ENCODE measurements at regions not wholly inside any gene's neighbourhood (a gene's known extent, or its start where the extent isn't known, plus 50 kb on each side); places are given as distances from the start of the nearest gene placed in this dataset.

DNA sequence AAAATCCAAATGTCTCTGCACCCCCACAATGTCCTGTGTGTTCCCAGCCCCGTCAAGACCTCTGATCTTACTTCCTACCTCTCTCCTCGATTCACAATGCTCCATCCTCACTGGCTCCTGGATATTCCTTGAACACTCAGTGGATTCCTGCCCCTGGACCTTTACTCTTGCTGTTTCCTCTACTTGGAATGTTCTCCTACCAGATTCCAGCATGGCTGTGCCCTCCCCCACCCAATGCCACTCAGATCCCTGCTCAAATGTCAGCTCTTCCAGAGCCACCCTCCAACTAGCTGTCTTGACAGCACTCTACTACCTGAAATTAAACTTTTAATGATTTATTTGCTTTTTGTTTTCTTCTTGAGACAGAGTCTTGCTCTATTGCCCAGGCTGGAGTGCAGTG lies 107.4 kb downstream of the KLF5 start:
- CTCF ChIA-PET = interaction anchor here (0.6 kb wide), 1 partner anchor 116 kb away, joined by 3 read pairs; no protein-coding TSS in a partner anchor
- POLR2A ChIA-PET (ENCODE audit: unreplicated experiment) = no interaction called here
- Histone ChIP-seq H3K79me1 (ENCODE audit: low read depth in 1 of 2, low read length in 2 of 2) (no peaks in the 10 kb centered on the region), H2AK5ac (ENCODE audit: low read depth, low read length) (no peak overlapping the region), H3K56ac (ENCODE audit: extremely low read depth, insufficient read depth, low read length) (no peak overlapping the region), H2AFZ (replicated peaks; ENCODE audit: low read length, poor library complexity) (no peak overlapping the region), H4K8ac (ENCODE audit: low read depth in 2 of 2, low read length in 2 of 2) (no peak overlapping the region), H3K18ac (ENCODE audit: low read depth, low read length) (no peak overlapping the region), H2BK120ac (ENCODE audit: low read depth, low read length) (no peak overlapping the region), H3K4me2 (ENCODE audit: low read depth, low read length) (no peak overlapping the region), H4K5ac (ENCODE audit: low read depth, low read length) (no peak overlapping the region), H3K36me3 (ENCODE audit: control insufficient read depth, insufficient read depth, low read length) (no peaks in the 10 kb centered on the region), H3K14ac (replicated peaks; ENCODE audit: low read depth, low read length) (no peak overlapping the region), H3K9me3 (ENCODE audit: control insufficient read depth, insufficient read depth, low read length) (no peaks in the 10 kb centered on the region), H3K27ac (ENCODE audit: insufficient read depth, low read length) (no peak overlapping the region), H2BK5ac (ENCODE audit: low read depth, low read length, poor library complexity, severe bottlenecking) (no peak overlapping the region), H4K91ac (ENCODE audit: insufficient read depth, low read depth, low read length) (no peak overlapping the region; the same call in 1 of the 2 replicates), H2BK15ac (ENCODE audit: low read depth, low read length) (no peak overlapping the region), H3K4ac (ENCODE audit: low read depth, low read length) (0 out of 2 replicates have a peak overlapping the region, but pooled peaks have one; percentile 6), H3K4me3 (ENCODE audit: insufficient read depth, low read depth, low read length) (no peak overlapping the region), H3K9me1 (ENCODE audit: insufficient read depth, low read length) (peaks cover 8% of the 10 kb centered on the region), H4K20me1 (ENCODE audit: insufficient read depth, low read length) (no peaks in the 10 kb centered on the region), H2BK20ac (ENCODE audit: low read depth, low read length) (no peak overlapping the region), H3K4me1 (ENCODE audit: control insufficient read depth, insufficient read depth, low read length) (peaks cover 5% of the 10 kb centered on the region; the same call in 1 of the 2 replicates), H3K23ac (ENCODE audit: low read depth, low read length) (no peak overlapping the region), H2AK9ac (replicated peaks; ENCODE audit: low read depth, low read length, poor library complexity) (no peak overlapping the region), H3K9ac (ENCODE audit: low read depth, low read length) (no peak overlapping the region), H3K27me3 (ENCODE audit: control insufficient read depth, insufficient read depth, low read length) (no peaks in the 10 kb centered on the region)
- BruUV-seq (replicated peaks) = no TSS peak
- WGBS, 2 experiments (ENCODE audit: extremely low coverage in 2 of 2, insufficient read length in 1 of 2) = 69% methylated on average over 2 of the region's 2 CpGs; no CpG with 5 or more reads in 1 of the 2 experiments
- intact Hi-C loops (cut with micrococcal nuclease) = no loop called here
- TF ChIP-seq MXI1 (IDR thresholded peaks at IDR 0.05; ENCODE audit: borderline replicate concordance, low read depth, low read length) = no peak
- no peak for TF ChIP-seq RAD21 (IDR thresholded peaks at IDR 0.05; ENCODE audit: low read length)
- TF ChIP-seq, protein P1, sequence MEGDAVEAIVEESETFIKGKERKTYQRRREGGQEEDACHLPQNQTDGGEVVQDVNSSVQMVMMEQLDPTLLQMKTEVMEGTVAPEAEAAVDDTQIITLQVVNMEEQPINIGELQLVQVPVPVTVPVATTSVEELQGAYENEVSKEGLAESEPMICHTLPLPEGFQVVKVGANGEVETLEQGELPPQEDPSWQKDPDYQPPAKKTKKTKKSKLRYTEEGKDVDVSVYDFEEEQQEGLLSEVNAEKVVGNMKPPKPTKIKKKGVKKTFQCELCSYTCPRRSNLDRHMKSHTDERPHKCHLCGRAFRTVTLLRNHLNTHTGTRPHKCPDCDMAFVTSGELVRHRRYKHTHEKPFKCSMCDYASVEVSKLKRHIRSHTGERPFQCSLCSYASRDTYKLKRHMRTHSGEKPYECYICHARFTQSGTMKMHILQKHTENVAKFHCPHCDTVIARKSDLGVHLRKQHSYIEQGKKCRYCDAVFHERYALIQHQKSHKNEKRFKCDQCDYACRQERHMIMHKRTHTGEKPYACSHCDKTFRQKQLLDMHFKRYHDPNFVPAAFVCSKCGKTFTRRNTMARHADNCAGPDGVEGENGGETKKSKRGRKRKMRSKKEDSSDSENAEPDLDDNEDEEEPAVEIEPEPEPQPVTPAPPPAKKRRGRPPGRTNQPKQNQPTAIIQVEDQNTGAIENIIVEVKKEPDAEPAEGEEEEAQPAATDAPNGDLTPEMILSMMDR (conservative IDR thresholded peaks at IDR 0.05; ENCODE audit: low read depth, low read length) = no peak
- no peak for TF ChIP-seq USF2 (IDR thresholded peaks at IDR 0.05; ENCODE audit: low read depth, low read length)
- TF ChIP-seq RFX5 (IDR thresholded peaks at IDR 0.05; ENCODE audit: low read depth, low read length) = no peak
- TF ChIP-seq NFE2L2 (IDR thresholded peaks at IDR 0.05; ENCODE audit: low read depth, low read length) = no peak
- TF ChIP-seq RCOR1 (IDR thresholded peaks at IDR 0.05; ENCODE audit: insufficient replicate concordance, low read length) = no peak
- TF ChIP-seq BHLHE40 (IDR thresholded peaks at IDR 0.05; ENCODE audit: low read depth, low read length) = no peak
- TF ChIP-seq CHD1 (IDR thresholded peaks at IDR 0.05; ENCODE audit: low read depth, low read length) = no peak
- no peak for TF ChIP-seq POLR2A (IDR thresholded peaks at IDR 0.05; ENCODE audit: low read depth, low read length)
- TF ChIP-seq FOS (IDR thresholded peaks at IDR 0.05; ENCODE audit: low read depth, low read length) = no peak
- no peak for TF ChIP-seq MAZ (IDR thresholded peaks at IDR 0.05; ENCODE audit: borderline replicate concordance, low read depth, low read length)
- no peak for TF ChIP-seq MAFK (IDR thresholded peaks at IDR 0.05; ENCODE audit: low read depth, low read length)
- TF ChIP-seq ELK1 (IDR thresholded peaks at IDR 0.05; ENCODE audit: borderline replicate concordance, low read depth, low read length) = no peak
- no peak for TF ChIP-seq CEBPB (IDR thresholded peaks at IDR 0.05; ENCODE audit: low read depth, low read length)
- TF ChIP-seq SMC3 (IDR thresholded peaks at IDR 0.05; ENCODE audit: low read depth, low read length) = no peak
- ATAC-seq (ENCODE audit: low read depth) (no peak), DNase-seq (no peak)
- dilution Hi-C loops (cut with HindIII; ENCODE audit: low sequenced_read_pairs, unreplicated experiment) = no loop called here
- in situ Hi-C loops (cut with MboI; ENCODE audit: low sequenced_read_pairs) = no loop called here
